ENCODE measurements at regions not wholly inside any gene's neighbourhood (a gene's known extent, or its start where the extent isn't known, plus 50 kb on each side); places are given as distances from the start of the nearest gene placed in this dataset.

GRCh38 chr15:97189162-97189780 is 771.2 kb upstream of the ARRDC4 start:
- ATAC-seq (no peak), DNase-seq (ENCODE audit: missing footprints) (no peak)
- intact Hi-C loops (cut with DNase I): no loop called here

GRCh38 chr15:97194750-97195149 is 765.8 kb upstream of the ARRDC4 start:
- no peak for DNase-seq (ENCODE audit: missing footprints)
- intact Hi-C loops (cut with DNase I): no loop called here
- no peak for ATAC-seq

GRCh38 chr15:97196048-97197014 is 764.2 kb upstream of the ARRDC4 start:
- DNase-seq (ENCODE audit: missing footprints) (no peak), ATAC-seq (no peak)
- intact Hi-C loops (cut with DNase I): no loop called here

- intact Hi-C loops (cut with DNase I): no loop called here
- DNase-seq (ENCODE audit: missing footprints): no peak
These were observed 761.0 kb upstream of the ARRDC4 start for GRCh38 chr15:97199393-97200051.

DNA sequence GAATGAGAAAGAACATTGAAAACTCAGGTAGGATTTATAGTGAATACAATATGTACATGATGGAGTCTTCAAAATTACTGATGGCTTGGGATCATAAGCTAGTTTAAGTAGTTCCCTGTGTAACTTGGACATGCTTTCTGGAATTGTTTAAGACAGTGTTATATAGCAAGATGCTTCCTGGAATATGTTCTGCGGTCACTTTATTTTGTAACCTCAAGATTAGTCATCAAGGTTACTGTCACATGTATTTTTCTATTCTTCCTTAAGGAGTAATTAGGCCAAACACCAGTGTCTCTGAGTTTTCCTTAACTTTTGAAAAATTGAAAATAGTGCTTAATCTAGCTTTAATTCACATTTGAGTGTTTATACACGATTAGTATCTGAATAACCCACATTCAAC is 760.3 kb upstream of the ARRDC4 start:
- DNase-seq (ENCODE audit: missing footprints) (no peak), ATAC-seq (no peak)
- intact Hi-C loops (cut with DNase I): no loop called here

More at GRCh38 chr15:97199393-97200051, 761.0 kb upstream of the ARRDC4 start:
- no peak for ATAC-seq

DNA sequence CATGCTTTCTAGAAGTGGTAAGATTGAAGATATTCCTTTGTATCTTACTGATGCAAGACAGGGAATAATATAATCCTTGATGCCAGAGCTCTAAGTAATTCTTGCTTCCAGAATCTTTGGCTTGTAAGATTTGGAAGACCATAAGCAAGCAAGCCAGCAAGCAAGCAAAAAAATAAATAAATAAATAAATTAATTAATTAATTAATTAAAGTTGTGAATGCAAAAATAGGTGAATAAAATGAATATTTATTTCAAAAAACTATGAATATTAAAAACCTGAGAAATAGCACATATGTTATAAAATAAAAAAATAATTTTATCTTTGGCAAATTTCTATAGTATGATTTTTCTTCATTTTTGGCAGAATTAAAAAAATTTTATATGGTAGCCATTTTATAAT is 750.2 kb upstream of the ARRDC4 start:
- intact Hi-C loops (cut with DNase I): no loop called here
- ATAC-seq (no peak), DNase-seq (ENCODE audit: missing footprints) (no peak)

DNA sequence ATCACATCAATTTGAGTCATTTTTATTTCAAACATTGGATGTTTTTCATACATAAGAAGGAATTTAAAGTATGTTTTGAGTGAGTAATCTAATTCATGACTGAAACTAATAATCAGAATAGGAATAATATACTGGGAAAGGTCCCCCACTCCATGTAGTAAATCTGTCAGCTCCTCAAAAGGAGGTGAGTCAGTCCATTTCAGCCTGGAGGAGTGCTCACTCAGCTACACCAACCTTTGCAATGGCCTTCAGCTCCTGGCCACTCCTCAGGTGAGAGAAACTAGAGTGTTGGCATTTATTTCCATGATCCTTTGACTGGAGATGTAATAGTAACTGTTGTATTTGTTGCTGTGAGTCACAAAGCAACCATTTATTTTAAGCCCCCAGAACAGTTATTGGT is 744.9 kb upstream of the ARRDC4 start:
- no peak for DNase-seq (ENCODE audit: missing footprints)
- no peak for ATAC-seq
- intact Hi-C loops (cut with DNase I): no loop called here

GRCh38 chr15:97224191-97224641 is 736.3 kb upstream of the ARRDC4 start:
- intact Hi-C loops (cut with DNase I): no loop called here
- DNase-seq (ENCODE audit: missing footprints) (peak; percentile 54), ATAC-seq (no peak)

DNA sequence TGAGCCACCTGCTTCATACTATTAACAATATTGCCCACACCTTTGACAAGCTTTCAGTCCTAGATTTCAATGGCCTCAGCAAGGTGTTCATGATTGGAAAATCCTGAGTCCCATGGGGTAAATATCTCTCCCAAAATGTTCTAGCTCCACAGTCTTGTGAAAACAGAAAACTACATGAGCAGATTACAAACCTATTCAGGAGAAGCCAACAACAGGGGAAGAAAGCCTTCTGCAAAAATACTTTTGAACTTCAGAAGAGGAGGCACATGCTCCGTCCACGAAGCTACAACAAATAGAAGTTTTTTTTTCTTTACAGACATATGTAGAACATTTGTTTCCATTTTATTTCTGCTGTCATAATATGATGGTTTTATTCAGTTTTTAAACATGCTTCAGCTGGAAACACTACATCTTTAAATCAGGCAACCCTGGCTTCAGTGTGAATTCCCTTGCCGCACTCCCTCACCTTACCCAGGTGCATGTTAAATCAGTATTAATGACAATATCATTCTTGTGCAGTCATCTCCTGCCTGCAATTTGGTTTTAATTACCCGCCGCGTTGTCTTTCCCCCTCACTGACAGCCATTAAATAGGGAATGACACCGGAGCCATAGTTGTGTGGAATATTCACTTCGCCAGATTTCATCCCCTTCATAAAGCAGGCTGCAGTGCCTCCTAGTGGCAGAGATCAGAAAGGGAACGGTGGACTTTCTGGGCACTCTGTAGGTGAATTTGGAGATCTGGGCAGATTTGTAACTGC is 725.5 kb upstream of the ARRDC4 start:
- DNase-seq (ENCODE audit: missing footprints) (peak; percentile 7), ATAC-seq (no peak)
- intact Hi-C loops (cut with DNase I): loop anchor here (1.0 to 5.0 kb wide), 2 partner anchors 878 to 1933 kb away; no protein-coding TSS in a partner anchor

DNA sequence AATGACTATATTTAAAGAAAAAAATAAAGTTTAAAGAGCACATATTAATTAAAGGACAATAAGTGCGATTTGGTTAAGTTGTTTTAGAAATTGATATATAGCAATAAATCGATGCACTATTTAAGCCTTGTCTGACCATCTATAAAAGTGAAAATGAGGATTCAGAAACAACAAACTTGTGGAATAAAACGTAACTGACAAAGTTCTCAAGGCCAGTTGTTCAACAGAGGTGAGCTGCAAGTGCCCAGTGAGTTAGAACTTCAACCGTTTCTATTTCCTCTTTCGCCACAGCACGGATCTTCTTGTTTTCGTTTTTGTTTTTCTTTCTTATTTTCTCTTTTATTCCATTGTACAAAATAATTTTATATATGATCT is 724.9 kb upstream of the ARRDC4 start:
- intact Hi-C loops (cut with DNase I): loop anchor here (1.0 to 5.0 kb wide), 2 partner anchors 878 to 1933 kb away; no protein-coding TSS in a partner anchor
- ATAC-seq: no peak

GRCh38 chr15:97236140-97236539 is 724.4 kb upstream of the ARRDC4 start:
- intact Hi-C loops (cut with DNase I): loop anchor here (5.0 kb wide), 1 partner anchor 1934 kb away; no protein-coding TSS in a partner anchor
- DNase-seq (ENCODE audit: missing footprints) (no peak), ATAC-seq (no peak)

More for the DNA sequence above, 724.9 kb upstream of the ARRDC4 start:
- DNase-seq (ENCODE audit: missing footprints): no peak

DNA sequence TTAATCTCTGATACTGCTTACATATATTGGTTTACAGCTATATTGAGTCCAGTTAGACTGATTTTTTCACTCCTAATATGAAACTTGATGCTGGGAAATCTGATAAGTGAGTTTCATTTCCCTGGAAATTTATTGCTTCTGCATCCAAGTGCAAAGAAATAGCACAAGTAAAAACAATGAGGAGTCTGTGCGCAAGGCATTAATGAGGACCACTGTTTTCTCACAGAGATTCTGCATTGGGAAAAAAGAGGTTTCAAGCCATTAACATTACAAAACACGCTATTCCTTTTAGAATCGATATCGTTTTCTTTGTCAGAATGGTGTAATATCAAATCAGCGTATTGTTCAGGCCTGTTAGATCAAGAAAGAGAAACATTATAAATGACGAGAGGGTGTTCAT is 723.3 kb upstream of the ARRDC4 start:
- intact Hi-C loops (cut with DNase I): loop anchor here (5.0 kb wide), 1 partner anchor 1935 kb away; no protein-coding TSS in a partner anchor
- no peak for DNase-seq (ENCODE audit: missing footprints)
- ATAC-seq: no peak

DNA sequence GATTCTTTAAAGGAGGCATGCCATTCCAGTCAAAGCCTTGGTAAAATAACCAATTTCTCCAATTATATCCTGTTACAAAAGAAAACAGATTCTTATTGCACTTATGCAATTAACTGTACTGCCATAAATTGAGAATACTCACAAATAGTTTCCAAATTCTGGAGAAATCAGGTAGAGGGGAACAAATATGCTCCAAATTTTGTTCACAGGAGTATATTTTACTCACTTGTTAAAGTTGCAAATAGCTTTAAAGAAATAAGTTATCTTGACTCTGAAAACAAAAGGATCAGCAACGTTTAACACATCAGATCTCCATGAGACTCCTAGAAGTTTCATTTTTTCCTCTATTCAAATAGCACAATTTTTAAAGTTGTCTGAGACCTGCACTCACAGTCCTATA is 712.1 kb upstream of the ARRDC4 start:
- intact Hi-C loops (cut with DNase I): no loop called here

DNA sequence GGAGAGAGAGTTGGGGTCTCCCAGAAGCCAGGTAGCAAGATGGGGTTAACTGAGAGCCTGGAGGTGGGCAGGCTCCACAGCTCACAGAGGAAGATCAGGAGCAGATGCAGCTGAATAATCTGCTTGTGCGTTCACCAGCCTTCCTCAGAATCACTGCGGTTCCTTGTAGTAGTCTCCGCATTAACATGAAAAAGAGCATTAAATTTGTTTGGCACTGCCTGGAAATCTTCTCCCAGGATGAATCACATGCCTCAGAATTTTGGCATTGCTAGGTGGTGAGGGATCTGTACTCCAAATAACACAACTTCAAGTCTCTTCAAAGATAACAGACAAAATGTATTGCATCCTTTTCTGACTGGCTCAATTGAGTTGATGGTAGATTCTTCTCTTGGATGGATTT is 700.6 kb upstream of the ARRDC4 start:
- intact Hi-C loops (cut with DNase I): no loop called here
- ATAC-seq: no peak
- no peak for DNase-seq (ENCODE audit: missing footprints)

More for the DNA sequence above, 712.1 kb upstream of the ARRDC4 start:
- ATAC-seq: no peak
- DNase-seq (ENCODE audit: missing footprints): no peak

- intact Hi-C loops (cut with DNase I): no loop called here
- no peak for DNase-seq (ENCODE audit: missing footprints)
These were observed 659.3 kb upstream of the ARRDC4 start for GRCh38 chr15:97301166-97301565.

DNA sequence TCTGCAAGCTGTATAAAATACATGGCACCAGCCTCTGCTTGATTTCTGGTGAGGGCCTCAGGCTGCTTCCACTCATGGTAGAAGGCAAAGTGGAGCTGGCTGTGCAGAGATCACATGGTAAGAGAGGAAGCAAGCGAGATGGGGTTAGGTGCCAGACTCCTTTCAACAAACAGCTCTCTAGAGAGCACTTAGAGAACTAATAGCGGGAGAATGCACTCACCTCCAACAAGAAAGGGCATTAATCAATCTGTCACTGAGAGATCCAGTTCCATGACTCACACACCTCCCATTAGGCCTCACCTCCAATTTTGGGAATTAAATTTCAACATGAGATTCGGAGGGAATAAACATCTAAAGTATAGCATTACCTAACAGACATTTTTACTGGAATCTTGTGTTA is 644.1 kb upstream of the ARRDC4 start:
- DNase-seq (ENCODE audit: missing footprints): no peak
- no peak for ATAC-seq
- intact Hi-C loops (cut with DNase I): no loop called here

More at GRCh38 chr15:97301166-97301565, 659.3 kb upstream of the ARRDC4 start:
- no peak for ATAC-seq

DNA sequence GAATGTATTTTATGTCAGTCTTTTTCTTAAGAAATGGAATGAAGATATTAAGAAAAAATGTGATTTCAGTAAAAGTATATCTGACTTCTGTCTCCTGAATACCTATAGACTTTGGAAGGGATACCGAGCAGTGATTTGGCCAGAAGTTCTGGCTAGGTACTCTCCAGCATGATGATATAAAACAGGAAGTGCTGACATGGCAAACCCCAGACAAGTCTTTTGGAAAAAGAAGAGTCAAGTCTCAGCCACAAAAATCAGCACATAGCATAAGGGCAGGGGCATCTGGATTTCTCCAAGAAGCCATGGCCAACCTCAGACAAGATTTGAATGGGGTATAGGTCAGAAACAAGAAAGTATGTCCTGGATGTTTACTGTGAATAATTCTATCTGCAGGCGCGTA is 643.3 kb upstream of the ARRDC4 start:
- intact Hi-C loops (cut with DNase I): no loop called here
- DNase-seq (ENCODE audit: missing footprints): no peak
- no peak for ATAC-seq

- ATAC-seq (no peak), DNase-seq (ENCODE audit: missing footprints) (no peak)
- intact Hi-C loops (cut with DNase I): no loop called here
These were observed 641.2 kb upstream of the ARRDC4 start for GRCh38 chr15:97319291-97319690.

GRCh38 chr15:97346221-97346620 is 614.3 kb upstream of the ARRDC4 start:
- ATAC-seq (no peak), DNase-seq (ENCODE audit: missing footprints) (no peak)
- intact Hi-C loops (cut with DNase I): no loop called here
